HAP-1 (cell line): ENCODE measurements at regions not wholly inside any gene's neighbourhood (a gene's known extent, or its start where the extent isn't known, plus 50 kb on each side); places are given as distances from the start of the nearest gene placed in this dataset.

ENCODE experiments used
- DNase-seq, 2 experiments: peaks; one replicate each; pipeline ENCODE4 v3.0.0-alpha.2; 2016 to 2020; ENCODE audit warnings: low spot score in 2 of 2
- H3K27me3 ChIP-seq: fragments of 250-450 bp; sonication (Bioruptor Pico); 2 replicates; pipeline ENCODE4 v1.5.1; 2020; ENCODE audit warnings: low read depth, mild to moderate bottlenecking, moderate library complexity
- H3K36me3 ChIP-seq: fragments of 250-450 bp; sonication (Bioruptor Pico); replicated peaks from 2 replicates; pipeline ENCODE4 v1.5.1; 2020; ENCODE audit warnings: mild to moderate bottlenecking
- H3K4me1 ChIP-seq: fragments of 250-450 bp; sonication (Bioruptor Pico); 2 replicates; pipeline ENCODE4 v1.5.1; 2020; ENCODE audit warnings: mild to moderate bottlenecking
- H3K4me3 ChIP-seq: fragments of 250-450 bp; sonication (Bioruptor Pico); 2 replicates; pipeline ENCODE4 v1.5.1; 2020; ENCODE audit warnings: mild to moderate bottlenecking, moderate library complexity
- H3K9me3 ChIP-seq: fragments of 250-450 bp; sonication (Bioruptor Pico); 2 replicates; pipeline ENCODE4 v1.5.1; 2020; ENCODE audit warnings: mild to moderate bottlenecking, moderate library complexity
- in situ Hi-C: fragments of 300-500 bp; cut with MboI; formaldehyde crosslinking; loops from 3 replicates; pipeline ENCODE4 v1.14.3; 2020; ENCODE audit warnings: low sequenced_read_pairs, inconsistent platforms, mixed read lengths

DNA sequence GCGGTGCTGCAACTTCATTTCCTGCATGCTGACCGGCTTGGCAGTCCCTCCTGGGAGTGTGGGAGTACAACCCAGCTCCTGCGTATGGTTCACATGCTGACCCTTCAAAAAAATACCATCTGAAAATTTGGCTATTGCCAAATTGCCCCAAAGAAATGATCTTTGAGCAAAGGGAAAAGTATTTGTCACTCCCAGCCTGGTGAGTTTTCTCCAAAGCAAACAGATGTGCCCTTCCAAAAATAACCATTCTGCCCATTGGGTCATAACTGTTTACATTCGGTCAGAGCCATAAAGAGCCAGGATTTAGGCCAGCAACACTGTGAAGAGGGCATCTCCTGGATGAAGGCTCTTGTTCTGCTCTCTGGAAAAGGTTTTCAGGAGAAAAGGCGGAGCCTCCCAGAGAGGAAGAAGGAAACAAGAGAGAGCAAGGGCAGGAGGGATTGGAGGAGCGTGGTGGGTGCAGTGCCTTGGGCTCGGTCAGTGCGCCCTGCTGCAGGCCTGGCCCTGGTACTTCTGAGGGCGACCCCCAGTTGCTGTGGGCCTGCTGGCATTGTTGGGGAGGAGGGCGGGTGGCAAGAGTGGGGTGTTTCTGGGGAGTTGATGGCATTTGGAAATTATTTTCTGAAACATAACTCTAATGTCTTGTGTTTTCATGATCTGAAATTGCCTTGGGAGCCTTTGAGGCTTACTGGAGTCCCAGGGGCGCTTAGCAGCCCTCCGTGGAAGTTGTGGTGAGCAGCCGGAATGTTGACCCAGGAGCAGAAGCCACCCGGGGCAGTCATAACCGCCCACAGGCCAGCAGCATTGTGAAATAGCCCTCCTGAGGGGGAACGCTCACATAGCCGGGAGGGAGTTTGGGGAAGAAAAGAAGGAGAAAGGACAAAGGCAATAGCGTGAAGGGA is 248.4 kb downstream of the MYLK4 start:
- Histone ChIP-seq H3K27me3 (peaks cover 8% of the 10 kb centered on the region; the same call in 1 of the 2 replicates), H3K36me3 (no peaks in the 10 kb centered on the region), H3K4me1 (no peaks in the 10 kb centered on the region), H3K9me3 (no peaks in the 10 kb centered on the region), H3K4me3 (no peak overlapping the region)
- DNase-seq: no peak
- in situ Hi-C loops: no loop called here

DNA sequence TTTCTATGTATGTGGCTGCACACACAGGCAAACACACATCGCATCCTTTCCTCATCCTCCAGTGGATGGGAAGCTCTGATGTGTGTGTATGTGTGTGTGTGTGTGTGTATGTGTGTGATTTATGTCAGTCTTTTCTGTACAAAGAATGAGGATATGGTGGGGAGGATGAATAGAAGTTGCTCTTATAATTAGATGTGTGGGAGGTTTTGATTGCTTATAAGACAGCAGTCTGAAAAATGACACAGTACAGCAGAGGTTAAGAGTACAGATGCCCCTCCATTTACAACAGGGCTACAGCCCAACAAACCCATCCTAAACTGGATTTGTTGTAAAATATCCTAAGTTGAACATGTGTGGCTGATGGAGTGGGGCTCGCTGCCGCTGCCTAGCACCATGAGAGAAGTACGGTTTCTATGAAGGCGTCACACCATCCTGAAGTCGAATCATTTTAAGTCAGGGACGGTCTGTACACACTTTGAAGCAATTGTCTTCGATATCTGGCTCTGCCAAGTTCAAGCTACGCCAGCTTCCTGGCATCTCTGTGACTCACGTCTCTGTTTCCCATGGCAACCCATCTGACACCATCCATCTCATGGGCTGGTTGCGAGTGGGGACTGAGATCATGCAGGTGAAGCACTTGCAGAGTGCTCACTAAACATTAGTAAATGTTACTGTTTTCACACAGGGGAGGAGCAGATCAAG is 252.6 kb downstream of the MYLK4 start:
- H3K27me3 ChIP-seq: no peaks in the 10 kb centered on the region
- H3K9me3 ChIP-seq: no peaks in the 10 kb centered on the region
- no peak for DNase-seq
- H3K4me3 ChIP-seq: no peak overlapping the region
- in situ Hi-C loops: no loop called here
- H3K36me3 ChIP-seq: no peaks in the 10 kb centered on the region
- H3K4me1 ChIP-seq: no peaks in the 10 kb centered on the region

DNA sequence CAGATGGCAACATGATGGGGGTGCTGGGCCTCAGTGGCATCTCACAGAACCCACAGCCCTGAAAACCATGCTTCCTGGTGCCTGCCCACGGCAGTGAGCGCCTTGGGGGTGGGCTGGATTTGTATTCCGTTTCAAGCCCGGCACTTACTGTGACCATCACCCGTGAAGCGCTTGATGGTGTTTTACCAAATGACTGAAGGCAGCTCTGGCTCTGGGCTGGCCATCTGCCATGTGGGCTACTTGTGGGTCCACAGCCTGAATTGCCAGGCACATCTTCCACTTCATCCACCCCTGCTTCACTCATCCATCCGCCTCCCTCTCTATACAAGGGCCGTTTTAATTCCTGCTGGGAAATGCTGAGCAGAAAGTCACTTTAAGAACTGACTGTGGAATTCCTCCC is 250.9 kb upstream of the GMDS start:
- Histone ChIP-seq H3K4me1 (no peaks in the 10 kb centered on the region), H3K4me3 (no peak overlapping the region), H3K9me3 (no peaks in the 10 kb centered on the region), H3K36me3 (no peaks in the 10 kb centered on the region), H3K27me3 (no peaks in the 10 kb centered on the region)
- in situ Hi-C loops: no loop called here
- no peak for DNase-seq

DNA sequence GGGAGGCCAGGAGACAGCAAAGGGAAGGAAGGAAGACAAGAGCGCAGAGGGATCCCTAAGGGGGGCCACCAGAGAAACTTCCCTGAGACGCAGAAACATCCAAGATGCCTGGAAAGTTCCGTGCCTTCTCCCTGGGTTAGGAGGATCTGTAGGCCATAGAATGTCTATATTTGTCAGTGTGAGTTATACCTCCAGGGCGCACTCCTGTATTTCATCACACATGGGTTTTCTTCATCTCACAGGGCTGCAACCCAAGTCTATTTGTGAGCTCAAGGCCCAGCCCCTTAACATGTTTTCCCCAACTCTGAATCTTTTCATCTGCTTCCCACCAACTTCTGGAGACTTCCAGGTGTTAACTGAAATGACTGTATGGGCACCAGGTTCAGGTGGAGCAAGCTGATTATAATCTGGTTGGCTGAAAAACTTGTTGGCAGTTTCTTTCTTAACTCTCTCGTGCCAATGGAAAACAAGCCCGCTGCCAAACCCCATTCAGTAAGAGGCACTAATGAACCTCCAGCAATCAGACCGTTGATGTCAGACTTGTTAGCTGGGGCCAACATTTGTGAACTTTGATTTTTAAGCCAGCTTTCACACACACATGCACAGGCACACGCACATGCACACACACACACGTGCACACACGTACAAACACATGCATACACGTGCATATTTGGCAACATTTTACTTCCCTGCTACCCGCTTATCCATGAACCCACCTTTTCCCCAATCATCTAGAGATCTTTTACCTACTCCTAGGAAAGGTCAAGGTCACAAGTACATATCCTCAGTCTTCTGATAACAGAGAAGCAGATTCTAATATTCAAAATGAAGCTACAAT is 247.5 kb upstream of the GMDS start:
- no peaks in the 10 kb centered on the region for H3K27me3 ChIP-seq
- no peaks in the 10 kb centered on the region for H3K4me1 ChIP-seq
- no peaks in the 10 kb centered on the region for H3K36me3 ChIP-seq
- in situ Hi-C loops: no loop called here
- H3K9me3 ChIP-seq: no peaks in the 10 kb centered on the region
- no peak for DNase-seq
- no peak overlapping the region for H3K4me3 ChIP-seq

DNA sequence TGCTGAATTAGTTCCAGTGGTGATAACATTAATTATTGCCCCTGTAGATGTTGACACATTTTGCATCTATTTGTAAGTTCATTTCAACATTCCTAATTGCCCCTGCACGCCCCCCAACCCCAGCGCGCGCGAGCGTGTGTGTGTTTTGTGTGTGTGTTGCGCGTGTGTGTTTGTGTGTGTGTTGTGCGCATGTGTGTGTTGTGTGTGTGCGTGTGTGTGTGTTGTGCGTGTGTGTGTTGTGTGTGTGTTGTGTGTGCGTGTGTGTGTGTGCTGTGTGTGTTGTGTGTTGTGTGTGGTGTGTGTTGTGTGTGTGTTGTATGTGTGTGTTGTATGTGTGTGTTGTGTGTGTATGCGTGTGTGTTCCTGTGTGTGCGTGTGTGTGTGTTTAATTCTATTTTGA is 245.7 kb upstream of the GMDS start:
- no peaks in the 10 kb centered on the region for H3K27me3 ChIP-seq
- no peaks in the 10 kb centered on the region; the same call in 1 of the 2 replicates for H3K9me3 ChIP-seq
- DNase-seq: no peak
- H3K36me3 ChIP-seq: no peaks in the 10 kb centered on the region
- no peaks in the 10 kb centered on the region for H3K4me1 ChIP-seq
- no peak overlapping the region for H3K4me3 ChIP-seq
- in situ Hi-C loops: no loop called here

DNA sequence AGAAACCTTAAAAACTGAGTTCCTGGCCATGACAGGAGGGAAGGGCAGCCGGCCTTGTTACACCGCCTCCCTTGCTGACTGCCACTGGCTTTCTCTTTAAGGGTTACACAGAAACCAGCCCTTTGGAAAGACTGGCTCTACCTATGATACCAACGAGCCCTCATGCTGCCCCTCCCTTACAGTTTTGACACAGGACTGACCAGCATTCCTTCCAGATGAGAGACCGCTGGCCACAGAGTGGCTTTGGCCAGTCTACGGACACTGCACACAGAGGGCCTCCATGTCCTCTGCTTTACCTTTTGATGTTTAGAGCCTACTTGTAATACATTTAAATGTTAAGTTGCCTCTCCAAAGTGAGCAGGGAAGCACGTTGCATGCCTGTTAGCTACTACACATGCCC is 243.2 kb upstream of the GMDS start:
- in situ Hi-C loops: no loop called here
- Histone ChIP-seq H3K36me3 (no peaks in the 10 kb centered on the region), H3K4me3 (no peak overlapping the region), H3K27me3 (no peaks in the 10 kb centered on the region), H3K9me3 (no peaks in the 10 kb centered on the region; the same call in 1 of the 2 replicates), H3K4me1 (no peaks in the 10 kb centered on the region)
- DNase-seq: no peak

DNA sequence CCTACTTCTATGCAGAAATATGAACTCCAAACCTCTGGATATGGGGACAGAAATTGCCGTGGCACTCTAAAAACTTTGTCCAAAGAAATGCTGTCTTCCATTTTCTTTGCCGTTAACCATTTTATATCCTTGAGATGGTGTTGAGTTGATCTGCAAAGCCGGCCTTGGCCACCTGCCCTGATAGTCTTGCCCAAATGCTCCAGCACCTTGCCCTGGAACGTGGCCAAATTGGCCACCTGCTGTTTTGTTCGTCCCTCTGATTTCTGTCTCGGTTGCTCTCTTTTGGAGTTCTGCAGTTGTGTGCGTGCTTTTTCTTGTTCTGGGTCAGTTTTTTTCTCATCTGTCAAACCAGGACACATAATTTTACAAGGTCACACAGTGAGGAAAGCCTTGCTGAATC is 239.7 kb upstream of the GMDS start:
- H3K4me3 ChIP-seq: no peak overlapping the region
- in situ Hi-C loops: no loop called here
- H3K4me1 ChIP-seq: no peaks in the 10 kb centered on the region
- no peak for DNase-seq
- no peaks in the 10 kb centered on the region for H3K36me3 ChIP-seq
- H3K9me3 ChIP-seq: no peaks in the 10 kb centered on the region; the same call in 1 of the 2 replicates
- H3K27me3 ChIP-seq: no peaks in the 10 kb centered on the region

DNA sequence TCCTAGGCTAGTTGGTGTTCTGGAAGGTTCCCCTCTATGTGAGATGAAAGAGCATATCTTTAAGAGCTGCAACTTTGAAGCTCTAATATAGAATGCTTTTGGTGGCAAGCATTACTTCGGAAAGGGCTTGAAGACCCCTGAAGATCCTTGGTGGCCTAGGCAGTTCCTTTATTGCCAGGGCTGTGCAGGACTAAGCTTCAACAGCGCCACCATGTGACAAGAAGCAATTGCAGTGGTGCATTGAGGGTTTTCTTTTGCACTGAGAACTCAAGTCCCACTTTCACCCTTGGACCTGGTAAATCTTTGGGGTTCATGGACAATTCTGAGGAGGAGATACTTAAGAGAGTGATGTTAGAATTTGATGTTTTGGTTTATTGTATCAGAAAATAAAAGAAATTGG is 237.4 kb upstream of the GMDS start:
- no peaks in the 10 kb centered on the region for H3K4me1 ChIP-seq
- no peak overlapping the region for H3K4me3 ChIP-seq
- no peaks in the 10 kb centered on the region for H3K36me3 ChIP-seq
- H3K27me3 ChIP-seq: no peaks in the 10 kb centered on the region
- DNase-seq: no peak
- H3K9me3 ChIP-seq: no peaks in the 10 kb centered on the region; the same call in 1 of the 2 replicates
- in situ Hi-C loops: no loop called here

DNA sequence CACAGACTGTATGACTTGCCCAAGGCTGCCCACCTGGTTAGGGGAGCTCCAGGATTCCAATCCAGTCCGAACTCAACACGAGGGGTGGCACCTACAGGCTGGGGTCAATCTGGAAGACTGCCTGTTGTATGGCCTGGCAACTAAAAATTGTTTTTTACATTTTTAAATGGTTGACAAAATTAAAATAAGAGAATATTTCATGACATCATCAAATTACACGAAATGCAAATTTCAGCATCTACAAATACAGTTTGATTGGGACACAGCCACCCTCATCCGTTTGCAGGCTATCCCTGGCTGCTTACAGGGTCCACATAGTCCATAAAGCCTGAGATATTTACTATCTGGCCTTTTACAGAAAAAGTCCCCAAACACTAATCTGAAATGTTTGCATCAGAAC is 235.9 kb upstream of the GMDS start:
- in situ Hi-C loops: no loop called here
- no peaks in the 10 kb centered on the region for H3K9me3 ChIP-seq
- no peak overlapping the region for H3K4me3 ChIP-seq
- no peaks in the 10 kb centered on the region for H3K27me3 ChIP-seq
- H3K4me1 ChIP-seq: no peaks in the 10 kb centered on the region
- H3K36me3 ChIP-seq: no peaks in the 10 kb centered on the region
- DNase-seq: no peak

DNA sequence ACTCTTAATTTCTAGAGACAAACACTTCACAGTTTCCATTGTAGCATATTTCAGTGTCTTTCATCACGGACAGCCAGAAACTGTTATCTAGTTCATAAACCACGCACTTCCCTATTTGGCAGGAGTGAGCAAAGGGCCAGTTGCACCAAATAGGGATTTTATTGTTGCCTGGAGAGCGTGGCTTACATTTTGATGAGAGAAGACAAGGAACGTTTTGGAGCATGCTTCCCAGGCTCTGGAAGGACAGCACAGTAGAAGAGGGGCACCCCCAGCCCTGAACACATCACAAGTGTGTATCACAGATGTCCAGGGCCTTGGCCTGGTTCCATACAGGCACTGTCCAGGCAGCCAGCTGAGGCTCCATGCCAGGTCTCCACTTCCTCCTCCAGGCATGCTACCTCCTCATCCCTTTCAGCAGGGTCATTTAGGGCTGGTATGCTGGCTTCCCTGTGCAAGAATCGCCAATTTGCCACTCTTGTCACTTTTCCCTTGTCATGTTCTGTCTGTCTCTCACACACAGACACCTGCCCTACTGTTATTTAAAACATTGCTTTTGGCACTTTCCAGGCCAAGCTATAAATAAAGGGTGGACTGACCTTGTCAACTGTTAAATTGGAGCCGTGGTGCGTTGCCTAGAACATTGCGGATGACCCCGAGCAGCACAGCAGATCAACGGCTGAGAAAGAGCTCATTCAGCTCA is 235.0 kb upstream of the GMDS start:
- in situ Hi-C loops: no loop called here
- no peak for DNase-seq
- H3K36me3 ChIP-seq: no peaks in the 10 kb centered on the region

DNA sequence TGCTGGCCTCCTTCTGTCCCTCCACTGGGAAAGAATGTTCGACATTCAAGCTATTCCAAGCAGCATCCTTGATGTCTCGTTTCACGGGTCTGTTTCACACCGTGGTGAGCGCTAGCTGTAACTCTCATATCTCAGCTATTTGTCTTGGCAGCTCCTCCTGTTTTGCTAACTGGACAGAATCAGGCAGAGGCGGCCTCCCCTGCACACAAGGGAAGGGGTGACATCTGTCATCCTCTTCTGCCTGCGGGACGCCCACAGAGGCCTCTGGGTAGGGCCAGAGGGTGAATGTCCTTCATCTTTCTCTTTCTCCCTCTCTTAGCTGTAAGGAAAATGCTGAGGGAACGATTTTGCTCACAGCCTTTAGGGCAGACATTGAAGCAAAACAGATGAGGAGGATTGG is 232.8 kb upstream of the GMDS start:
- in situ Hi-C loops: no loop called here
- DNase-seq: no peak
- no peak overlapping the region for H3K4me3 ChIP-seq

More for the DNA sequence above, 235.0 kb upstream of the GMDS start:
- Histone ChIP-seq H3K4me1 (no peaks in the 10 kb centered on the region), H3K9me3 (no peaks in the 10 kb centered on the region), H3K27me3 (no peaks in the 10 kb centered on the region), H3K4me3 (no peak overlapping the region)

DNA sequence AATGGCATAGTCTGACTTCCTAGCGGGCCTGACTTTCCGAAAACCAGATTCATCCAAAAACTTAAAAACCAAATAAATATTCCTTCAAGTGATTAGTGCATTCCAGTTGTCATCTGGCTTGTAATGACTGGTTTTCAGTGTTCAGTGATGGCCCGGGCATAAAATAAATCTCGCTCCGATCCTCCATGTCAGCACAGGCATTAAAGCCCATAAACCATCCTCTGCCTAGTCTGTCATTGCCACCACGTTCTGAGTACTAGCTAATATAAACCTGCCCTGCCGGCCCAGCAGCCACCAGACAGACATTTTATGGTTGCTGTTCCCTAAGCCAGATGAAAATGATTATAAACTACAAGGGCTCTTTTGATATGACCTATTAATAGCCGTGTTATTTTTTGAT is 232.3 kb upstream of the GMDS start:
- H3K9me3 ChIP-seq: no peaks in the 10 kb centered on the region
- H3K27me3 ChIP-seq: no peaks in the 10 kb centered on the region
- no peak overlapping the region for H3K4me3 ChIP-seq
- in situ Hi-C loops: no loop called here
- DNase-seq: no peak
- H3K4me1 ChIP-seq: no peaks in the 10 kb centered on the region
- no peaks in the 10 kb centered on the region for H3K36me3 ChIP-seq

More for the DNA sequence above, 232.8 kb upstream of the GMDS start:
- Histone ChIP-seq H3K9me3 (no peaks in the 10 kb centered on the region), H3K27me3 (no peaks in the 10 kb centered on the region), H3K36me3 (no peaks in the 10 kb centered on the region), H3K4me1 (no peaks in the 10 kb centered on the region)

DNA sequence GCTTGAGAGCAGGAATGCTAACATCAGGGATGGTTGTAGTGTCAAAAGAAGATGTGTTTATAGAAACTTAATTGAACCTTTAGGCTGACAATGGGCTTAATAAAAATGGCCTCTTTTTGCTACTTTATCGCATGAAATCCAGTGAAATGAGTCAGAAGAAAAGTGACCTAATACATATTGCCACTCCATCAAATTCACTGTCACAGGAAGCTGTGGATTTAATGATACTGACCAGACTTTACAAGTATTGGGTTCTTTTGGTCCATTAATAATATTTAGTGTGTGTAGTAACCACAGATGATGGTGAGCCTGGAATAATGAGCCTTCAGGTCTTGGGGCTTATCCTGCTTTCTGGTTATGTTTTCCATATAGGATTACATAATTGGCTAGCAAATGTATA is 231.8 kb upstream of the GMDS start:
- Histone ChIP-seq H3K9me3 (no peaks in the 10 kb centered on the region), H3K27me3 (no peaks in the 10 kb centered on the region), H3K4me3 (no peak overlapping the region), H3K36me3 (no peaks in the 10 kb centered on the region), H3K4me1 (no peaks in the 10 kb centered on the region)
- no peak for DNase-seq
- in situ Hi-C loops: no loop called here
